PC-3 (cell line): ENCODE measurements at regions not wholly inside any gene's neighbourhood (a gene's known extent, or its start where the extent isn't known, plus 50 kb on each side); places are given as distances from the start of the nearest gene placed in this dataset.

ENCODE experiments used
- ATAC-seq: fragments of 200-7000 bp; cut with Tn5 transposase; 2 replicates; pipeline ENCODE4 v1.9.1; 2020; ENCODE audit warnings: mild to moderate bottlenecking, moderate library complexity
- BruUV-seq: library from RNA; stranded (reverse); fragments of 400-500 nt; replicated peaks from 2 replicates; lab custom pipeline; 2021; lab: Mats Ljungman, UMichigan
- CTCF ChIA-PET: fragments of 300-600 bp; sonication (Branson Sonifier 250); formaldehyde crosslinking; loops from one replicate; lab custom pipeline; 2022; ENCODE audit warnings: antibody characterized with exemption; lab: Charles Lee
- POLR2A ChIA-PET: fragments of 300-600 bp; sonication (Branson Sonifier 250); formaldehyde crosslinking; loops from one replicate; lab custom pipeline; 2022; ENCODE audit warnings: antibody characterized with exemption; ENCODE audit not compliant: unreplicated experiment; lab: Charles Lee
- DNase-seq: peaks from one replicate; pipeline ENCODE4 v3.0.0-alpha.2; 2015
- H2AFZ ChIP-seq: fragments of 300-600 bp; sonication (generic); 2 replicates; pipeline ENCODE4 v1.6.0; 2016; ENCODE audit warnings: antibody characterized with exemption, low read length
- H3F3A ChIP-seq: fragments of 300-600 bp; sonication (generic); one replicate; pipeline ENCODE4 v1.6.0; 2017; ENCODE audit warnings: antibody characterized with exemption, low read length, control low read depth, mild to moderate bottlenecking; ENCODE audit not compliant: unreplicated experiment
- H3K27ac ChIP-seq: fragments of 300-600 bp; sonication (generic); 2 replicates; pipeline ENCODE4 v1.5.1; 2016; ENCODE audit warnings: mild to moderate bottlenecking, low read length
- H3K27me3 ChIP-seq: fragments of 300-600 bp; sonication (generic); 2 replicates; pipeline ENCODE4 v1.6.1; 2016; ENCODE audit warnings: low read length, mixed read lengths
- H3K36me3 ChIP-seq: fragments of 300-600 bp; sonication (generic); 2 replicates; pipeline ENCODE4 v1.6.1; 2016; ENCODE audit warnings: low read depth, mixed run types, low read length, mixed read lengths
- H3K4me1 ChIP-seq: fragments of 300-600 bp; sonication (generic); 2 replicates; pipeline ENCODE4 v1.5.1; 2016; ENCODE audit warnings: low read length; ENCODE audit not compliant: insufficient read depth
- H3K4me2 ChIP-seq: fragments of 300-600 bp; sonication (generic); 2 replicates; pipeline ENCODE4 v1.6.0; 2016; ENCODE audit warnings: low read length
- H3K4me3 ChIP-seq: fragments of 300-600 bp; sonication (generic); 2 replicates; pipeline ENCODE4 v1.5.1; 2016; ENCODE audit warnings: mild to moderate bottlenecking, low read length, mixed read lengths
- H3K79me2 ChIP-seq: fragments of 300-600 bp; sonication (generic); 2 replicates; pipeline ENCODE4 v1.6.1; 2017; ENCODE audit warnings: low read length, mixed read lengths
- H3K9ac ChIP-seq: fragments of 300-600 bp; sonication (generic); 2 replicates; pipeline ENCODE4 v1.6.0; 2016; ENCODE audit warnings: mild to moderate bottlenecking, low read length
- H3K9me2 ChIP-seq: fragments of 300-600 bp; sonication (generic); replicated peaks from 2 replicates; pipeline ENCODE4 v1.6.1; 2016; ENCODE audit warnings: mixed run types, low read length, mixed read lengths
- H3K9me3 ChIP-seq: fragments of 300-600 bp; sonication (generic); 2 replicates; pipeline ENCODE4 v1.6.1; 2016; ENCODE audit warnings: low read length, mixed read lengths
- H4K20me1 ChIP-seq: fragments of 300-600 bp; sonication (generic); 2 replicates; pipeline ENCODE4 v1.6.1; 2016; ENCODE audit warnings: low read length, mixed read lengths
- CTCF ChIP-seq: fragments of 300-600 bp; sonication (generic); conservative IDR thresholded peaks from 2 replicates; pipeline ENCODE4 v1.5.1; 2017; ENCODE audit warnings: antibody characterized with exemption, low read depth, mild to moderate bottlenecking, low read length
- EZH2 ChIP-seq: fragments of 300-600 bp; sonication (generic); IDR thresholded peaks from one replicate; pipeline ENCODE4 v1.6.1; 2017; ENCODE audit warnings: antibody characterized with exemption, mild to moderate bottlenecking, low read length; ENCODE audit not compliant: unreplicated experiment
- EZH2phosphoT487 ChIP-seq: fragments of 300-600 bp; sonication (generic); IDR thresholded peaks from 2 replicates; pipeline ENCODE4 v1.6.1; 2018; ENCODE audit warnings: mild to moderate bottlenecking, antibody characterized with exemption, low read length, borderline replicate concordance
- intact Hi-C: fragments of 100-400 bp; cut with micrococcal nuclease; formaldehyde crosslinking; loops from 2 replicates; pipeline ENCODE4 v1.9.0; 2023

DNA sequence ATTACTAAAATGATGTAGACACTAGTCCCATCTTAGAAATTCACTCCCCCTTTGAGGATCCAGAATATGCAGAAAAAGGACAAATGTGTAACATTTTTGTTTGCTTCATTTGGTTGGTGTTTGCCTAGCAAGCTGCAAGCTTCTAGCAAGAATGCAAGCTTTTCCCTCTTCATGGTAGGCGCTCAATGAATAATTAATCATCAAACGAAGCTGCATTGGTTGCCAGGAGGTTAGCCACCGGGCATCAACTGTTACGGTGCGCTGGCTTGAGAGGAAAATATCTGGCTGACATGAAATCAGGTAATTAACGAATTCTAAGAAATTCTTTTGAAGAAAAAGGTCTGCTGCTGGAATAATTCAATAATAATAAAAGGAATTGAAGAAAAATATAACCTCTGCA, 341.0 kb upstream of the KYNU start:
- Histone ChIP-seq H2AFZ (no peak overlapping the region), H3K9ac (no peak overlapping the region), H3K4me2 (no peak overlapping the region), H3F3A (no peaks in the 10 kb centered on the region), H3K4me3 (no peak overlapping the region), H3K9me3 (no peaks in the 10 kb centered on the region), H3K4me1 (no peaks in the 10 kb centered on the region), H3K79me2 (no peaks in the 10 kb centered on the region), H3K9me2 (no peaks in the 10 kb centered on the region), H4K20me1 (no peaks in the 10 kb centered on the region), H3K27ac (no peak overlapping the region), H3K27me3 (no peaks in the 10 kb centered on the region), H3K36me3 (no peaks in the 10 kb centered on the region)
- BruUV-seq: no TSS peak
- POLR2A ChIA-PET: no interaction called here
- ATAC-seq (no peak), DNase-seq (no peak)
- TF ChIP-seq EZH2phosphoT487 (no peak), EZH2 (no peak), CTCF (no peak)
- intact Hi-C loops: no loop called here
- CTCF ChIA-PET: no interaction called here

DNA sequence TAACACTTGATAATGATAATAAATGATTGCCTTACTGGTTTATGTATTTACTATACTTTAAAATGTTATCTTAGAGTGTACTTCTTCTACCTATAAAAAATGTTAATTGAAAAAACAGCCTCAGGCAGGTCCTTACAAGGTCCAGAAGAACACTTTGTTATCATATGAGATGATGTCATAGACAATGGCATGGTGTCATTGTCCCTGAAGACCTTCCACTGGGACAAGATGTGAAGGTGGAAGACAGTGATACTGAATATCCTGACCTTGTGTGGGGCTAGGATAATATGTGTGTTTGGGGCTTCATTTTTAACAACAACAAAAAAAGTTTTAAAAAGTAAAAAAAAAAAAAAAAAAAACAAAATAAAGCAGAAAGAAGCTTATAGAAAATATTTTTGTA, 342.2 kb upstream of the KYNU start:
- H3K4me2 ChIP-seq: no peak overlapping the region
- DNase-seq (no peak), ATAC-seq (no peak)
- CTCF ChIA-PET: no interaction called here
- no peaks in the 10 kb centered on the region for H3K9me2 ChIP-seq
- no peaks in the 10 kb centered on the region for H4K20me1 ChIP-seq
- H3F3A ChIP-seq: no peaks in the 10 kb centered on the region
- no peaks in the 10 kb centered on the region for H3K36me3 ChIP-seq
- H2AFZ ChIP-seq: no peak overlapping the region
- H3K27ac ChIP-seq: no peak overlapping the region
- no peaks in the 10 kb centered on the region for H3K9me3 ChIP-seq
- no peaks in the 10 kb centered on the region; the same call in 1 of the 2 replicates for H3K4me1 ChIP-seq
- intact Hi-C loops: no loop called here
- H3K9ac ChIP-seq: no peak overlapping the region
- TF ChIP-seq CTCF (no peak), EZH2 (no peak), EZH2phosphoT487 (no peak)
- POLR2A ChIA-PET: no interaction called here
- H3K79me2 ChIP-seq: no peaks in the 10 kb centered on the region
- H3K27me3 ChIP-seq: no peaks in the 10 kb centered on the region
- BruUV-seq: no TSS peak
- H3K4me3 ChIP-seq: no peak overlapping the region

GRCh38 chr2:142533177-142533576, 344.3 kb upstream of the KYNU start:
- no peak for TF ChIP-seq EZH2
- TF ChIP-seq EZH2phosphoT487: no peak
- TF ChIP-seq CTCF: no peak
- no peak for ATAC-seq
- H3K79me2 ChIP-seq: no peaks in the 10 kb centered on the region
- no peaks in the 10 kb centered on the region for H3F3A ChIP-seq
- no peak overlapping the region for H2AFZ ChIP-seq
- H3K27me3 ChIP-seq: no peaks in the 10 kb centered on the region
- ChIA-PET POLR2A (no interaction called here), CTCF (no interaction called here)
- no peak overlapping the region for H3K4me3 ChIP-seq
- no peak overlapping the region for H3K27ac ChIP-seq
- no peaks in the 10 kb centered on the region; the same call in 1 of the 2 replicates for H3K4me1 ChIP-seq
- H3K9me2 ChIP-seq: no peaks in the 10 kb centered on the region
- intact Hi-C loops: no loop called here
- no TSS peak for BruUV-seq
- no peaks in the 10 kb centered on the region for H3K9me3 ChIP-seq
- H3K36me3 ChIP-seq: no peaks in the 10 kb centered on the region
- no peak overlapping the region for H3K9ac ChIP-seq
- H4K20me1 ChIP-seq: no peaks in the 10 kb centered on the region
- H3K4me2 ChIP-seq: no peak overlapping the region
- no peak for DNase-seq
